Choroid plexus epithelial cell (primary cell): ENCODE measurements at regions not wholly inside any gene's neighbourhood (a gene's known extent, or its start where the extent isn't known, plus 50 kb on each side); places are given as distances from the start of the nearest gene placed in this dataset.

Experiments used
- DNase-seq: peaks from one replicate; pipeline ENCODE4 v3.0.0-alpha.2; 2010; ENCODE audit warnings: low read depth
- H3K4me3 ChIP-seq: 2 replicates; pipeline ENCODE4 v1.5.1; 2011; ENCODE audit warnings: low read depth, mild to moderate bottlenecking, control low read depth, low read length, moderate library complexity
- CTCF ChIP-seq: conservative IDR thresholded peaks from 2 replicates; pipeline ENCODE4 v1.5.1; 2011; ENCODE audit warnings: low read depth, mild to moderate bottlenecking, control low read depth, inconsistent platforms, low read length, moderate library complexity

- peak; percentile 45 for DNase-seq
- H3K4me3 ChIP-seq: no peak overlapping the region
- TF ChIP-seq CTCF: peak; percentile 52
Measured at GRCh38 chr3:159130108-159130507, 328.3 kb downstream of the MFSD1 start.

GRCh38 chr3:159131376-159131775 lies 329.5 kb downstream of the MFSD1 start:
- no peak for TF ChIP-seq CTCF
- H3K4me3 ChIP-seq: no peak overlapping the region
- DNase-seq: no peak

GRCh38 chr3:159137949-159138348 lies 336.1 kb downstream of the MFSD1 start:
- no peak overlapping the region for H3K4me3 ChIP-seq
- TF ChIP-seq CTCF: no peak
- no peak for DNase-seq

- H3K4me3 ChIP-seq: no peak overlapping the region
- no peak for TF ChIP-seq CTCF
- DNase-seq: no peak
Measured at GRCh38 chr3:159139326-159139725, 337.5 kb downstream of the MFSD1 start.

- DNase-seq: no peak
- no peak for TF ChIP-seq CTCF
- no peak overlapping the region for H3K4me3 ChIP-seq
Measured at GRCh38 chr3:159144472-159144871, 342.6 kb downstream of the MFSD1 start.

GRCh38 chr3:159144891-159145290 lies 343.0 kb downstream of the MFSD1 start:
- no peak for TF ChIP-seq CTCF
- DNase-seq: no peak
- H3K4me3 ChIP-seq: no peak overlapping the region

GRCh38 chr3:159146392-159146791 lies 344.5 kb downstream of the MFSD1 start:
- no peak for DNase-seq
- no peak overlapping the region for H3K4me3 ChIP-seq
- no peak for TF ChIP-seq CTCF
